Upper lobe of left lung (tissue), 6 donors: ENCODE measurements at regions not wholly inside any gene's neighbourhood (a gene's known extent, or its start where the extent isn't known, plus 50 kb on each side); places are given as distances from the start of the nearest gene placed in this dataset.

ENCODE experiments used
- ATAC-seq, 2 donors: fragments of 200-7000 bp; cut with Tn5 transposase; one replicate each; pipeline ENCODE4 v1.9.1; 2022; ENCODE audit warnings: mild to moderate bottlenecking in 2 of 2, moderate library complexity in 2 of 2; ENCODE audit not compliant: low FRiP score in 2 of 2
- DNase-seq, 2 donors: peaks; one replicate each; pipeline ENCODE4 v3.0.0-alpha.2; 2019 to 2020
- H3K27ac ChIP-seq, 4 donors: fragments of 200-600 bp; sonication (generic); one replicate each; pipeline ENCODE4 v1.5.1; 2016 to 2019
- H3K27me3 ChIP-seq, 4 donors: fragments of 200-600 bp; sonication (generic); one replicate each; pipeline ENCODE4 v1.5.1; 2017 to 2019
- H3K36me3 ChIP-seq, 4 donors: fragments of 200-600 bp; sonication (generic); one replicate each; pipeline ENCODE4 v1.5.1; 2016 to 2019
- H3K4me1 ChIP-seq, 4 donors: fragments of 200-600 bp; sonication (generic); one replicate each; pipeline ENCODE4 v1.5.1; 2018 to 2019
- H3K4me3 ChIP-seq, 4 donors: fragments of 200-600 bp; sonication (generic); one replicate each; pipeline ENCODE4 v1.5.1; 2017 to 2019; ENCODE audit warnings: mild to moderate bottlenecking in 2 of 4, moderate library complexity in 1 of 4
- H3K9me3 ChIP-seq, 4 donors: fragments of 200-600 bp; sonication (generic); one replicate each; pipeline ENCODE4 v1.5.1; 2018 to 2019
- EP300 ChIP-seq, 4 donors: sonication (generic); formaldehyde crosslinking; IDR thresholded peaks; one replicate each; pipeline ENCODE4 v1.5.1; 2017; ENCODE audit warnings: antibody characterized with exemption in 4 of 4, control low read depth in 2 of 4
- POLR2A ChIP-seq, 4 donors: fragments of 450-650 bp; IDR thresholded peaks; one replicate each; pipeline ENCODE4 v1.5.1; 2016 to 2017; ENCODE audit warnings: antibody characterized with exemption in 4 of 4, mild to moderate bottlenecking in 2 of 4
- POLR2AphosphoS5 ChIP-seq, 2 donors: sonication (generic); formaldehyde crosslinking; IDR thresholded peaks; one replicate each; pipeline ENCODE4 v1.5.1; 2017; ENCODE audit warnings: antibody characterized with exemption in 2 of 2
- WGBS, 2 donors: methylation state at CpG; one replicate each; pipeline ENCODE4 v1.1.5; 2017 to 2018; 5-methylcytosine and 5-hydroxymethylcytosine counted together
- TF ChIP-seq, protein P1 (sequence below), 6 experiments: fragments of 450-650 bp in 4 of 6; fragments of 200-600 bp in 2 of 6; sonication (generic) in 2 of 6; IDR thresholded peaks; one replicate each; pipeline ENCODE4 v1.5.1; 2016 to 2019; ENCODE audit warnings: antibody characterized with exemption in 6 of 6
- donor health status: DM: no; HTN: no; CAD: no; lungs with moderate emphysema.
- donor health status: DM: no; HTN: yes; CAD: no; lungs with severe emphysema.

DNA sequence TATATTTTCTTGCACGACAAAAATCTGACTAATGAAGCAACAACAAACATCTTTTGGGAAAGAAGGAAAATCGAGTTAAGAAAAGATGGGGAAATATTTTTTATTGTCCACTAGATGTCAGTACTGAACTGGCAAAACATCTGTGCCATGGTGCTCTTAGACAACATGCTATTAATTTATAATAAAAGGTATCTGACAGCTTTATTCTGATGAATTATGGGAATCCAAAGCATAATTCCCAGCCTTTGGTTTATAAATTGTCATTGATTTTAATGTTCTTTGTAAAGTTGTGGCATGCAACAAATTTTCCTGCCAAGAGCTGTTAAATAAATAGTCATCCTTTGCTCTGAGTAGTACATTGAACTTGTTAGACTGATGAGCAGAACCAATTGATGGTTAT, 231.2 kb downstream of the ETNK1 start:
- no peak for ATAC-seq

DNA sequence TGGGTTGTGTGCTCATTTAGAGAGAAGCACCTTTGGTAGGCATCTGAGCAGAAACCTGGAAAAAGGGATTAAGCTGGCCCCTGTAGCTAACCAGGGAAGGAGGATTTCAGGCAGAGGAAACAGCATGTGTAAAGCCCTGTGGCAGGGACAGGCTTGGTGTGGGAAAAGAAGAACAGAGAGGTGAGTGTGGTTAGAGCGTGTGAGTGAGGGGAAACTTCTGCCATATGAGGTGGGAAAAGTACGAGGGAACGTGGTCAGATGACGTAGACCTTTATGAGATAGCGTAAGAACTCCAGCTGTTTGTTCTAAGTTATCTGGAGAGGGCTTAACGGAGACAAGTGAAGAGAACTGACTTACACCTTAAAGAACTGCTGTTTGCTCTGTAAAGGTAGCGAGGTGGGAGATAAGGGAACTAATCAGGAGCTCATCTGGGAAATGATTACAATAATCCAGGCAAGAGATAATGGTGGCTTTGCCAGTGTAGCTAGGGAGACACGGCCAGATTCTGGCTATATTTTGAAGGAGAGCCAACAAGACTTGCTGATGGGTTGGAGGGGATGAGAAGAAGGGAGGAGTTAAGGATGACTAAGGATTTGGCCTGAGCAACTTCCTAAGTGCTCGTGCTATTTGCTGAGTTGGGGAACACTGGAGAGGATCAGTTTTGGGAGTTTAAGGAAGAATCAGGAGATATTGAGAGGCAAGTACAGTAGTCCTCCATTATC, 234.0 kb downstream of the ETNK1 start:
- no peak for DNase-seq
- Histone ChIP-seq H3K4me1 (peaks cover 0 to 4% (median 0%) of the 10 kb centered on the region in 4 donors), H3K27ac (no peak overlapping the region), H3K36me3 (no peaks in the 10 kb centered on the region), H3K9me3 (no peaks in the 10 kb centered on the region), H3K4me3 (no peak overlapping the region), H3K27me3 (no peaks in the 10 kb centered on the region)
- no peak for TF ChIP-seq POLR2A (IDR thresholded peaks at IDR 0.05)
- TF ChIP-seq, protein P1, sequence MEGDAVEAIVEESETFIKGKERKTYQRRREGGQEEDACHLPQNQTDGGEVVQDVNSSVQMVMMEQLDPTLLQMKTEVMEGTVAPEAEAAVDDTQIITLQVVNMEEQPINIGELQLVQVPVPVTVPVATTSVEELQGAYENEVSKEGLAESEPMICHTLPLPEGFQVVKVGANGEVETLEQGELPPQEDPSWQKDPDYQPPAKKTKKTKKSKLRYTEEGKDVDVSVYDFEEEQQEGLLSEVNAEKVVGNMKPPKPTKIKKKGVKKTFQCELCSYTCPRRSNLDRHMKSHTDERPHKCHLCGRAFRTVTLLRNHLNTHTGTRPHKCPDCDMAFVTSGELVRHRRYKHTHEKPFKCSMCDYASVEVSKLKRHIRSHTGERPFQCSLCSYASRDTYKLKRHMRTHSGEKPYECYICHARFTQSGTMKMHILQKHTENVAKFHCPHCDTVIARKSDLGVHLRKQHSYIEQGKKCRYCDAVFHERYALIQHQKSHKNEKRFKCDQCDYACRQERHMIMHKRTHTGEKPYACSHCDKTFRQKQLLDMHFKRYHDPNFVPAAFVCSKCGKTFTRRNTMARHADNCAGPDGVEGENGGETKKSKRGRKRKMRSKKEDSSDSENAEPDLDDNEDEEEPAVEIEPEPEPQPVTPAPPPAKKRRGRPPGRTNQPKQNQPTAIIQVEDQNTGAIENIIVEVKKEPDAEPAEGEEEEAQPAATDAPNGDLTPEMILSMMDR (IDR thresholded peaks at IDR 0.05): no peak
- no peak for TF ChIP-seq POLR2AphosphoS5 (IDR thresholded peaks at IDR 0.05)
- TF ChIP-seq EP300 (IDR thresholded peaks at IDR 0.05): no peak
- 47 to 48% methylated on average over 9 of the region's 9 CpGs for WGBS, 2 donors
- no peak for ATAC-seq

More for the DNA sequence above, 231.2 kb downstream of the ETNK1 start:
- H3K27ac ChIP-seq: no peak overlapping the region
- TF ChIP-seq POLR2AphosphoS5 (IDR thresholded peaks at IDR 0.05) (no peak), POLR2A (IDR thresholded peaks at IDR 0.05) (no peak)
- TF ChIP-seq, protein P1 (IDR thresholded peaks at IDR 0.05): peak in 5 of 6 experiments; percentile 19 to 52 (median 33)
- H3K36me3 ChIP-seq: no peaks in the 10 kb centered on the region
- H3K4me1 ChIP-seq: peaks cover 0 to 4% (median 0%) of the 10 kb centered on the region in 4 donors
- DNase-seq: no peak
- no peaks in the 10 kb centered on the region for H3K27me3 ChIP-seq
- 2% methylated on average over 2 of the region's 2 CpGs for WGBS, 2 donors
- H3K9me3 ChIP-seq: no peaks in the 10 kb centered on the region
- H3K4me3 ChIP-seq: no peak overlapping the region

DNA sequence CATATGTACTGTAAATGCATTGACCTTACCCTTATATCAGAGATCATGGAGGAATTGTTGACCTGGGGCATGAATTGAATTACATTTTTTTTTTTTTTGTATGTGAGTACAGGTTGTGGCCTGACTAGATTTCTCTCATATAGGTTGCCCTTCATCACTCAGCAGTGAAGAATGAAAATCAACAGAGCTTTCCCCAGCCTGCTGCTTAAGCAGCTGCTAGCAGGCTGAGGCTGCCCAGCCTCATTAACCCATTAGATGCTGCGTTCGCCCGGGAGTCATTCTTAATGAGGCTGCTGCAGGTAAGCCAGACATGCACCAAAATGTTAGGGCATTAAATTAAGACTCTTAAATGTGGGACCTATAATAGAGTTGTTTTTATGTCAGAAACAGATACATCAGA, 236.0 kb downstream of the ETNK1 start:
- DNase-seq (no peak), ATAC-seq (no peak)
- H3K9me3 ChIP-seq: no peaks in the 10 kb centered on the region
- H3K4me3 ChIP-seq: no peak overlapping the region
- 57 to 64% methylated on average over 3 of the region's 3 CpGs for WGBS, 2 donors
- H3K36me3 ChIP-seq: no peaks in the 10 kb centered on the region
- TF ChIP-seq, protein P1 (IDR thresholded peaks at IDR 0.05): no peak
- no peak for TF ChIP-seq EP300 (IDR thresholded peaks at IDR 0.05)
- no peak for TF ChIP-seq POLR2AphosphoS5 (IDR thresholded peaks at IDR 0.05)
- TF ChIP-seq POLR2A (IDR thresholded peaks at IDR 0.05): no peak
- peaks cover 0 to 4% (median 0%) of the 10 kb centered on the region in 4 donors for H3K4me1 ChIP-seq
- H3K27ac ChIP-seq: no peak overlapping the region
- H3K27me3 ChIP-seq: no peaks in the 10 kb centered on the region

DNA sequence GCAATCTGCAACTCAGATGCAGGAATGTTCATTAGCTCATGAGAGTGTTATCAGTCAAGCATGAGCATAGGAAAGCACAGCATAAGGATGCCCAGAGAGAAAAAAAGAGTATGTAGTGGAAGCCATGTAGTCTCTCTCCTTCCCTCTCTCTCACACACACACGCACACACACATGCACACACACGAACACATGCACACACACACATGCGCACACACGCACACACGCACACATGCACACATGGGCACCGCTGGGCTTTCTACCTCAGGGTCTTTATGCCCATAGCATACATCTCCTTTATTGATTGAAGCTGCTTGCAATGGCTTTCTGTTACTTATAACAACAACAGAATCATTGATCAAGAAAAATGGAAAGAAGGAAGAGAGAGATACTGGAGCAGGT, 240.9 kb downstream of the ETNK1 start:
- no peaks in the 10 kb centered on the region for H3K36me3 ChIP-seq
- 80 to 91% methylated on average over 6 of the region's 6 CpGs for WGBS, 2 donors
- TF ChIP-seq POLR2A (IDR thresholded peaks at IDR 0.05) (no peak), EP300 (IDR thresholded peaks at IDR 0.05) (no peak), POLR2AphosphoS5 (IDR thresholded peaks at IDR 0.05) (no peak)
- TF ChIP-seq, protein P1 (IDR thresholded peaks at IDR 0.05): no peak

DNA sequence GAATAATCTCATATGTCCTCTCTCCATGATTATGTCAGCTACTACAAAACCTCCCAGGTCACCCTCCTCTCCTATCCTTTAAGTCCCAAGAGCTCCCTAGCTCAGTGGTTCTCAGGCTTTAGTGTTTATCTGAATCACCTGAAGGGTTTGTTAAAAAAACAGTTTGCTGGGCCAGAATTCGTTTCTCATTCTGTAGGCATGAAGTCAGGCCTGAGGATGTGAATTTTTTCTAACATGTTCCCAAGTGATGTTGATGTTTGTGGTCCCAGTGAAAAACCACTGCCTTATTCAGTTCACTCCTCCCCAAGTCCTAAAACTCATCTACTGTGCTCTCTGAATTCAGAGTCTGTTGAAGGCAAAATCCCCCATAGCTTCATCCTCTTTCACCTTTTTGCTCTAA, 241.4 kb downstream of the ETNK1 start:
- Histone ChIP-seq H3K4me3 (no peak overlapping the region), H3K4me1 (no peaks in the 10 kb centered on the region), H3K27me3 (no peaks in the 10 kb centered on the region), H3K27ac (no peak overlapping the region), H3K9me3 (no peaks in the 10 kb centered on the region), H3K36me3 (no peaks in the 10 kb centered on the region)
- TF ChIP-seq, protein P1 (IDR thresholded peaks at IDR 0.05): no peak
- TF ChIP-seq POLR2AphosphoS5 (IDR thresholded peaks at IDR 0.05) (no peak), POLR2A (IDR thresholded peaks at IDR 0.05) (no peak), EP300 (IDR thresholded peaks at IDR 0.05) (no peak)
- ATAC-seq (no peak), DNase-seq (no peak)
- 45 to 50% methylated on average over 1 of the region's 1 CpG for WGBS, 2 donors

More for the DNA sequence above, 240.9 kb downstream of the ETNK1 start:
- no peak for DNase-seq
- H3K9me3 ChIP-seq: no peaks in the 10 kb centered on the region
- H3K27me3 ChIP-seq: no peaks in the 10 kb centered on the region
- ATAC-seq: peak in 1 of 2 donors; percentile 50
- H3K27ac ChIP-seq: no peak overlapping the region
- no peaks in the 10 kb centered on the region for H3K4me1 ChIP-seq
- no peak overlapping the region for H3K4me3 ChIP-seq
